T-helper 17 cell (primary cell): ENCODE measurements at regions not wholly inside any gene's neighbourhood (a gene's known extent, or its start where the extent isn't known, plus 50 kb on each side); places are given as distances from the start of the nearest gene placed in this dataset.
"Not testable (repeated sequence)": the region's sequence is repeated elsewhere in the genome, so short reads cannot be mapped to it uniquely, and the experiment has no call there.

Experiments
- ATAC-seq: fragments of 150-1000 bp; cut with Tn5 transposase; 2 replicates; pipeline ENCODE4 v1.10.0; 2021; ENCODE audit warnings: mild to moderate bottlenecking, moderate library complexity
- DNase-seq, 3 donors: peaks; one replicate each; pipeline versions ENCODE4 v3.0.0 to v3.0.0-alpha.2; 2020 to 2021
- H3K9me3 ChIP-seq: one replicate; pipeline ENCODE4 v1.7.0; 2013; ENCODE audit warnings: low read length, mild to moderate bottlenecking; ENCODE audit not compliant: control insufficient read depth, poor library complexity, severe bottlenecking
- H3K27ac Mint-ChIP-seq: one replicate; pipeline ENCODE4 v1.8.0; 2022; ENCODE audit warnings: mild to moderate bottlenecking, moderate library complexity, mixed read lengths
- H3K27me3 Mint-ChIP-seq: one replicate; pipeline ENCODE4 v1.8.0; 2022; ENCODE audit warnings: mixed read lengths
- H3K36me3 Mint-ChIP-seq: one replicate; pipeline ENCODE4 v1.8.0; 2022; ENCODE audit warnings: low read depth, mixed read lengths
- H3K4me1 Mint-ChIP-seq: one replicate; pipeline ENCODE4 v1.8.0; 2022; ENCODE audit warnings: mild to moderate bottlenecking, mixed read lengths
- H3K4me3 Mint-ChIP-seq: one replicate; pipeline ENCODE4 v1.8.0; 2022; ENCODE audit warnings: mild to moderate bottlenecking, moderate library complexity, mixed read lengths

- Mint-ChIP-seq H3K4me1 (no peaks in the 10 kb centered on the region), H3K27ac (no peak overlapping the region), H3K4me3 (no peak overlapping the region), H3K36me3 (peaks cover 2% of the 10 kb centered on the region), H3K27me3 (peaks cover 29% of the 10 kb centered on the region)
- no peak for DNase-seq
- ATAC-seq, result no peak
- no peaks in the 10 kb centered on the region for H3K9me3 ChIP-seq
Observed at GRCh38 chr17:31721291-31722025, 137.6 kb downstream of the COPRS start.

GRCh38 chr17:31717251-31717650 lies 141.8 kb downstream of the COPRS start:
- H3K27ac Mint-ChIP-seq, ATAC-seq, H3K4me1 Mint-ChIP-seq, H3K36me3 Mint-ChIP-seq, H3K9me3 ChIP-seq, DNase-seq, H3K4me3 Mint-ChIP-seq, H3K27me3 Mint-ChIP-seq: not testable (repeated sequence)

- H3K4me3 Mint-ChIP-seq, result no peak overlapping the region
- peaks cover 5% of the 10 kb centered on the region for H3K27me3 Mint-ChIP-seq
- H3K4me1 Mint-ChIP-seq, result no peaks in the 10 kb centered on the region
- DNase-seq (no peak), ATAC-seq (no peak)
- peaks cover 2% of the 10 kb centered on the region for H3K36me3 Mint-ChIP-seq
- H3K9me3 ChIP-seq, result no peaks in the 10 kb centered on the region
- H3K27ac Mint-ChIP-seq, result no peak overlapping the region
Observed at GRCh38 chr17:31715446-31715845, 143.6 kb downstream of the COPRS start.

GRCh38 chr17:31704483-31704882 lies 154.6 kb downstream of the COPRS start:
- H3K36me3 Mint-ChIP-seq, result no peaks in the 10 kb centered on the region
- H3K9me3 ChIP-seq, result no peaks in the 10 kb centered on the region
- H3K4me1 Mint-ChIP-seq, result no peaks in the 10 kb centered on the region
- no peak for DNase-seq
- no peak for ATAC-seq
- peaks cover 45% of the 10 kb centered on the region for H3K27me3 Mint-ChIP-seq
- no peak overlapping the region for H3K4me3 Mint-ChIP-seq
- H3K27ac Mint-ChIP-seq, result no peak overlapping the region

GRCh38 chr17:31702041-31702440 lies 157.0 kb downstream of the COPRS start:
- ATAC-seq (no peak), DNase-seq (no peak)
- no peak overlapping the region for H3K4me3 Mint-ChIP-seq
- H3K36me3 Mint-ChIP-seq, result peaks cover 2% of the 10 kb centered on the region
- H3K27me3 Mint-ChIP-seq, result peaks cover 53% of the 10 kb centered on the region
- H3K9me3 ChIP-seq, result no peaks in the 10 kb centered on the region
- H3K27ac Mint-ChIP-seq, result no peak overlapping the region
- no peaks in the 10 kb centered on the region for H3K4me1 Mint-ChIP-seq

- no peaks in the 10 kb centered on the region for H3K4me1 Mint-ChIP-seq
- H3K27ac Mint-ChIP-seq, result no peak overlapping the region
- DNase-seq, result no peak
- H3K9me3 ChIP-seq, result no peaks in the 10 kb centered on the region
- H3K27me3 Mint-ChIP-seq, result peaks cover 57% of the 10 kb centered on the region
- no peak overlapping the region for H3K4me3 Mint-ChIP-seq
- peaks cover 2% of the 10 kb centered on the region for H3K36me3 Mint-ChIP-seq
- ATAC-seq, result no peak
Observed at GRCh38 chr17:31700973-31701372, 158.1 kb downstream of the COPRS start.

GRCh38 chr17:31699886-31700285 lies 159.2 kb downstream of the COPRS start:
- Mint-ChIP-seq H3K4me3 (no peak overlapping the region), H3K27me3 (peaks cover 54% of the 10 kb centered on the region), H3K4me1 (no peaks in the 10 kb centered on the region), H3K27ac (no peak overlapping the region), H3K36me3 (peaks cover 2% of the 10 kb centered on the region)
- ATAC-seq, result no peak
- DNase-seq, result no peak
- no peaks in the 10 kb centered on the region for H3K9me3 ChIP-seq

- H3K4me1 Mint-ChIP-seq, result no peaks in the 10 kb centered on the region
- H3K4me3 Mint-ChIP-seq, result no peak overlapping the region
- DNase-seq (no peak), ATAC-seq (no peak)
- H3K9me3 ChIP-seq, result no peaks in the 10 kb centered on the region
- H3K36me3 Mint-ChIP-seq, result peaks cover 2% of the 10 kb centered on the region
- peaks cover 49% of the 10 kb centered on the region for H3K27me3 Mint-ChIP-seq
- H3K27ac Mint-ChIP-seq, result no peak overlapping the region
Observed at GRCh38 chr17:31699281-31699680, 159.8 kb downstream of the COPRS start.

GRCh38 chr17:31698751-31699150 lies 160.3 kb downstream of the COPRS start:
- Mint-ChIP-seq H3K36me3 (peaks cover 5% of the 10 kb centered on the region), H3K27me3 (peaks cover 48% of the 10 kb centered on the region), H3K4me3 (no peak overlapping the region), H3K4me1 (no peaks in the 10 kb centered on the region), H3K27ac (no peak overlapping the region)
- no peak for DNase-seq
- no peak for ATAC-seq
- no peaks in the 10 kb centered on the region for H3K9me3 ChIP-seq

GRCh38 chr17:31697838-31698237 lies 161.2 kb downstream of the COPRS start:
- no peak for DNase-seq
- no peak for ATAC-seq
- H3K27me3 Mint-ChIP-seq, result peaks cover 47% of the 10 kb centered on the region
- H3K4me1 Mint-ChIP-seq, result no peaks in the 10 kb centered on the region
- no peak overlapping the region for H3K4me3 Mint-ChIP-seq
- H3K36me3 Mint-ChIP-seq, result peaks cover 5% of the 10 kb centered on the region
- H3K9me3 ChIP-seq, result no peaks in the 10 kb centered on the region
- no peak overlapping the region for H3K27ac Mint-ChIP-seq

- H3K36me3 Mint-ChIP-seq, result peaks cover 5% of the 10 kb centered on the region
- H3K9me3 ChIP-seq, result no peaks in the 10 kb centered on the region
- ATAC-seq (no peak), DNase-seq (no peak)
- peaks cover 54% of the 10 kb centered on the region for H3K27me3 Mint-ChIP-seq
- no peak overlapping the region for H3K4me3 Mint-ChIP-seq
- no peak overlapping the region for H3K27ac Mint-ChIP-seq
- no peaks in the 10 kb centered on the region for H3K4me1 Mint-ChIP-seq
Observed at GRCh38 chr17:31696703-31697325, 162.2 kb downstream of the COPRS start.

- Mint-ChIP-seq H3K4me3 (no peak overlapping the region), H3K4me1 (no peaks in the 10 kb centered on the region), H3K36me3 (peaks cover 5% of the 10 kb centered on the region), H3K27ac (no peak overlapping the region), H3K27me3 (peaks cover 55% of the 10 kb centered on the region)
- ATAC-seq, result no peak
- no peak for DNase-seq
- H3K9me3 ChIP-seq, result no peaks in the 10 kb centered on the region
Observed at GRCh38 chr17:31696184-31696602, 162.9 kb downstream of the COPRS start.

- Mint-ChIP-seq H3K4me1 (no peaks in the 10 kb centered on the region), H3K36me3 (peaks cover 5% of the 10 kb centered on the region), H3K27me3 (peaks cover 49% of the 10 kb centered on the region), H3K4me3 (no peak overlapping the region), H3K27ac (no peak overlapping the region)
- no peak for ATAC-seq
- no peaks in the 10 kb centered on the region for H3K9me3 ChIP-seq
- no peak for DNase-seq
Observed at GRCh38 chr17:31695456-31696090, 163.5 kb downstream of the COPRS start.
